IMR-90 (cell line): ENCODE measurements at regions not wholly inside any gene's neighbourhood (a gene's known extent, or its start where the extent isn't known, plus 50 kb on each side); places are given as distances from the start of the nearest gene placed in this dataset.

Experiments
- ATAC-seq: fragments of 200-7000 bp; cut with Tn5 transposase; 2 replicates; pipeline ENCODE4 v1.9.1; 2020; ENCODE audit warnings: low read depth, mild to moderate bottlenecking, moderate library complexity
- BruUV-seq: library from RNA; stranded (reverse); fragments of 400-500 nt; replicated peaks from 2 replicates; lab custom pipeline; 2021; lab: Mats Ljungman, UMichigan
- CTCF ChIA-PET: fragments of 300-600 bp; formaldehyde crosslinking; extraction: SDS; loops from one replicate; lab custom pipeline; 2021; ENCODE audit warnings: antibody characterized with exemption; lab: Yijun Ruan, JAX
- POLR2A ChIA-PET: fragments of 300-600 bp; sonication (Branson Sonifier 250); formaldehyde crosslinking; loops from one replicate; lab custom pipeline; 2022; ENCODE audit warnings: antibody characterized with exemption; ENCODE audit not compliant: unreplicated experiment; lab: Charles Lee
- DNase-seq: peaks from one replicate; pipeline ENCODE4 v3.0.0; 2013
- H2AFZ ChIP-seq: replicated peaks from 2 replicates; pipeline ENCODE3; 2013; ENCODE audit warnings: low read length, mild to moderate bottlenecking; ENCODE audit not compliant: poor library complexity
- H2AK5ac ChIP-seq: 2 replicates; pipeline ENCODE4 v1.6.1; 2013; ENCODE audit warnings: low read depth, low read length, inconsistent platforms
- H2AK9ac ChIP-seq: replicated peaks from 2 replicates; pipeline ENCODE3; 2013; ENCODE audit warnings: mild to moderate bottlenecking, low read depth, low read length, moderate library complexity; ENCODE audit not compliant: poor library complexity
- H2BK120ac ChIP-seq: 2 replicates; pipeline ENCODE4 v1.6.1; 2013; ENCODE audit warnings: low read depth, low read length, inconsistent platforms
- H2BK15ac ChIP-seq: 3 replicates; pipeline ENCODE4 v1.6.1; 2013; ENCODE audit warnings: low read depth, low read length, inconsistent platforms
- H2BK20ac ChIP-seq: 2 replicates; pipeline ENCODE4 v1.6.1; 2013; ENCODE audit warnings: low read depth, mild to moderate bottlenecking, inconsistent platforms, low read length, moderate library complexity
- H2BK5ac ChIP-seq: 2 replicates; pipeline ENCODE4 v1.6.1; 2013; ENCODE audit warnings: mild to moderate bottlenecking, low read depth, low read length, inconsistent platforms; ENCODE audit not compliant: poor library complexity, severe bottlenecking
- H3K14ac ChIP-seq: replicated peaks from 2 replicates; pipeline ENCODE4 v1.6.1; 2013; ENCODE audit warnings: low read depth, low read length, inconsistent platforms
- H3K18ac ChIP-seq: 2 replicates; pipeline ENCODE4 v1.6.1; 2013; ENCODE audit warnings: low read depth, low read length, control low read depth
- H3K23ac ChIP-seq: 2 replicates; pipeline ENCODE4 v1.6.1; 2013; ENCODE audit warnings: low read depth, low read length, inconsistent platforms
- H3K27ac ChIP-seq: 2 replicates; pipeline ENCODE4 v1.5.1; 2013; ENCODE audit warnings: mild to moderate bottlenecking, control low read depth, low read length; ENCODE audit not compliant: insufficient read depth
- H3K27me3 ChIP-seq: 2 replicates; pipeline ENCODE4 v1.6.1; 2013; ENCODE audit warnings: low read length; ENCODE audit not compliant: control insufficient read depth, insufficient read depth
- H3K36me3 ChIP-seq: 2 replicates; pipeline ENCODE4 v1.6.1; 2013; ENCODE audit warnings: low read length, mixed read lengths; ENCODE audit not compliant: control insufficient read depth, insufficient read depth
- H3K4ac ChIP-seq: 2 replicates; pipeline ENCODE4 v1.6.1; 2013; ENCODE audit warnings: low read depth, low read length, inconsistent platforms
- H3K4me1 ChIP-seq: 2 replicates; pipeline ENCODE4 v1.6.1; 2013; ENCODE audit warnings: low read length, mixed read lengths; ENCODE audit not compliant: control insufficient read depth, insufficient read depth
- H3K4me2 ChIP-seq: 2 replicates; pipeline ENCODE4 v1.6.1; 2013; ENCODE audit warnings: low read depth, mild to moderate bottlenecking, control low read depth, low read length, moderate library complexity
- H3K4me3 ChIP-seq: 2 replicates; pipeline ENCODE4 v1.5.1; 2013; ENCODE audit warnings: low read depth, mild to moderate bottlenecking, control low read depth, low read length, moderate library complexity; ENCODE audit not compliant: insufficient read depth
- H3K56ac ChIP-seq: 2 replicates; pipeline ENCODE4 v1.6.1; 2013; ENCODE audit warnings: low read length, inconsistent platforms; ENCODE audit not compliant: insufficient read depth; ENCODE audit errors: extremely low read depth
- H3K79me1 ChIP-seq, 2 experiments: 2 replicates each; pipeline ENCODE4 v1.6.1; 2013; ENCODE audit warnings: low read length in 2 of 2, inconsistent platforms in 1 of 2, low read depth in 1 of 2
- H3K9ac ChIP-seq: 2 replicates; pipeline ENCODE4 v1.6.1; 2013; ENCODE audit warnings: low read depth, low read length, control low read depth
- H3K9me1 ChIP-seq: 2 replicates; pipeline ENCODE4 v1.6.1; 2013; ENCODE audit warnings: low read length, inconsistent platforms; ENCODE audit not compliant: insufficient read depth
- H3K9me3 ChIP-seq: 2 replicates; pipeline ENCODE4 v1.6.1; 2013; ENCODE audit warnings: low read length; ENCODE audit not compliant: control insufficient read depth, insufficient read depth
- H4K20me1 ChIP-seq: 2 replicates; pipeline ENCODE4 v1.6.1; 2013; ENCODE audit warnings: low read length, inconsistent platforms; ENCODE audit not compliant: insufficient read depth
- H4K5ac ChIP-seq: 2 replicates; pipeline ENCODE4 v1.6.1; 2013; ENCODE audit warnings: mild to moderate bottlenecking, low read depth, low read length, control low read depth
- H4K8ac ChIP-seq, 2 experiments: 2 replicates each; pipeline ENCODE4 v1.6.1; 2013; ENCODE audit warnings: low read depth in 2 of 2, low read length in 2 of 2, control low read depth in 1 of 2, inconsistent platforms in 1 of 2
- H4K91ac ChIP-seq: 2 replicates; pipeline ENCODE4 v1.6.1; 2013; ENCODE audit warnings: low read depth, low read length, inconsistent platforms; ENCODE audit not compliant: insufficient read depth
- BHLHE40 ChIP-seq: fragments of 150-350 bp; IDR thresholded peaks from 2 replicates; pipeline ENCODE4 v1.6.1; 2016; ENCODE audit warnings: mild to moderate bottlenecking, low read depth, low read length
- CEBPB ChIP-seq: IDR thresholded peaks from 2 replicates; pipeline ENCODE4 v1.6.1; 2012; ENCODE audit warnings: low read depth, low read length, improper control_type of control experiment
- CTCF ChIP-seq: conservative IDR thresholded peaks from 2 replicates; pipeline ENCODE4 v1.5.1; 2012; ENCODE audit warnings: mild to moderate bottlenecking, low read depth, low read length, improper control_type of control experiment
- MAFK ChIP-seq: IDR thresholded peaks from 2 replicates; pipeline ENCODE4 v1.6.1; 2012; ENCODE audit warnings: low read depth, low read length, improper control_type of control experiment
- MAZ ChIP-seq: IDR thresholded peaks from 2 replicates; pipeline ENCODE4 v1.6.1; 2012; ENCODE audit warnings: low read depth, mild to moderate bottlenecking, low read length, improper control_type of control experiment, moderate library complexity, borderline replicate concordance
- MXI1 ChIP-seq: IDR thresholded peaks from 2 replicates; pipeline ENCODE4 v1.6.1; 2012; ENCODE audit warnings: low read depth, mild to moderate bottlenecking, low read length, moderate library complexity, borderline replicate concordance
- NFE2L2 ChIP-seq: fragments of 150-350 bp; IDR thresholded peaks from 2 replicates; pipeline ENCODE4 v1.6.1; 2016; ENCODE audit warnings: low read depth, mild to moderate bottlenecking, low read length
- RAD21 ChIP-seq: IDR thresholded peaks from 2 replicates; pipeline ENCODE4 v1.6.1; 2012; ENCODE audit warnings: low read length, improper control_type of control experiment
- RCOR1 ChIP-seq: IDR thresholded peaks from 2 replicates; pipeline ENCODE4 v1.6.1; 2012; ENCODE audit warnings: mild to moderate bottlenecking, low read length, improper control_type of control experiment; ENCODE audit not compliant: insufficient replicate concordance
- RFX5 ChIP-seq: IDR thresholded peaks from 2 replicates; pipeline ENCODE4 v1.8.0; 2012; ENCODE audit warnings: low read depth, mild to moderate bottlenecking, low read length, moderate library complexity
- SMC3 ChIP-seq: fragments of 150-350 bp; IDR thresholded peaks from 2 replicates; pipeline ENCODE4 v1.6.1; 2016; ENCODE audit warnings: low read depth, mild to moderate bottlenecking, antibody characterized with exemption, low read length, moderate library complexity
- USF2 ChIP-seq: fragments of 150-350 bp; IDR thresholded peaks from 2 replicates; pipeline ENCODE4 v1.6.1; 2017; ENCODE audit warnings: mild to moderate bottlenecking, antibody characterized with exemption, low read length, low read depth
- WGBS, 2 experiments: methylation state at CpG; one replicate each; pipeline versions ENCODE4 v1.1.5 to v1.1.7; 2013; ENCODE audit warnings: missing lambda C conversion rate in 2 of 2; ENCODE audit not compliant: insufficient read length in 1 of 2; ENCODE audit errors: extremely low coverage in 2 of 2; 5-methylcytosine and 5-hydroxymethylcytosine counted together
- dilution Hi-C: fragments of 300-500 bp; cut with HindIII; formaldehyde crosslinking; loops from one replicate; pipeline ENCODE4 v1.14.3; 2018; ENCODE audit warnings: low sequenced_read_pairs; ENCODE audit not compliant: unreplicated experiment
- in situ Hi-C: fragments of 300-500 bp; cut with MboI; formaldehyde crosslinking; loops from 3 replicates; pipeline ENCODE4 v1.14.3; 2019; ENCODE audit warnings: low sequenced_read_pairs, inconsistent platforms, mixed read lengths
- intact Hi-C: fragments of 100-400 bp; cut with micrococcal nuclease; formaldehyde crosslinking; loops from 2 replicates; pipeline ENCODE4 v1.10.0; 2022

- Histone ChIP-seq H3K56ac (no peak overlapping the region), H3K4me1 (no peaks in the 10 kb centered on the region), H3K9me1 (no peaks in the 10 kb centered on the region), H2BK15ac (no peak overlapping the region), H3K27ac (no peak overlapping the region), H3K18ac (no peak overlapping the region), H3K4ac (no peak overlapping the region), H3K23ac (no peak overlapping the region), H3K79me1 (no peaks in the 10 kb centered on the region), H3K9ac (no peak overlapping the region), H2BK120ac (no peak overlapping the region), H3K4me2 (no peak overlapping the region), H2AK9ac (no peak overlapping the region), H3K36me3 (no peaks in the 10 kb centered on the region), H2AK5ac (no peak overlapping the region), H3K4me3 (no peak overlapping the region), H2BK5ac (no peak overlapping the region), H3K9me3 (no peaks in the 10 kb centered on the region), H4K5ac (no peak overlapping the region), H4K20me1 (no peaks in the 10 kb centered on the region), H4K8ac (no peak overlapping the region), H4K91ac (no peak overlapping the region), H2BK20ac (no peak overlapping the region), H3K14ac (no peak overlapping the region), H2AFZ (no peak overlapping the region), H3K27me3 (no peaks in the 10 kb centered on the region)
- ChIA-PET CTCF (interaction anchor here (0.6 to 1.0 kb wide), 2 partner anchors 13 to 77 kb away, joined by 3 to 6 read pairs; no protein-coding TSS in a partner anchor), POLR2A (no interaction called here)
- WGBS, 2 experiments, result no CpG with 5 or more reads among the region's 2 CpGs
- ATAC-seq (no peak), DNase-seq (no peak)
- in situ Hi-C loops, result no loop called here
- TF ChIP-seq RCOR1, result no peak
- TF ChIP-seq RAD21, result no peak
- TF ChIP-seq USF2, result no peak
- no peak for TF ChIP-seq BHLHE40
- TF ChIP-seq CEBPB, result no peak
- no peak for TF ChIP-seq MXI1
- no peak for TF ChIP-seq CTCF
- TF ChIP-seq NFE2L2, result no peak
- no peak for TF ChIP-seq MAFK
- TF ChIP-seq RFX5, result no peak
- TF ChIP-seq MAZ, result no peak
- TF ChIP-seq SMC3, result no peak
- intact Hi-C loops, result no loop called here
- no TSS peak for BruUV-seq
- dilution Hi-C loops, result no loop called here
These were observed 70.5 kb upstream of the AHR start for GRCh38 chr7:17227766-17228490.
